H9 (cell line): ENCODE measurements at regions not wholly inside any gene's neighbourhood (a gene's known extent, or its start where the extent isn't known, plus 50 kb on each side); places are given as distances from the start of the nearest gene placed in this dataset.

ENCODE experiments used
- DNase-seq: peaks from one replicate; pipeline ENCODE4 v3.0.0-alpha.2; 2017
- H2AFZ ChIP-seq: one replicate; pipeline ENCODE4 v1.6.1; 2013; ENCODE audit warnings: mild to moderate bottlenecking, low read length, control low read depth, moderate library complexity
- H2AK5ac ChIP-seq: 2 replicates; pipeline ENCODE4 v1.6.1; 2013; ENCODE audit warnings: low read length, control low read depth, mixed read lengths; ENCODE audit not compliant: insufficient read length
- H2BK120ac ChIP-seq: one replicate; pipeline ENCODE4 v1.6.1; 2013; ENCODE audit warnings: low read depth, mild to moderate bottlenecking, low read length, control low read depth, inconsistent platforms; ENCODE audit not compliant: poor library complexity, severe bottlenecking
- H2BK12ac ChIP-seq: 2 replicates; pipeline ENCODE4 v1.6.1; 2013; ENCODE audit warnings: low read length, control low read depth, mixed read lengths, low read depth; ENCODE audit not compliant: insufficient read length
- H2BK15ac ChIP-seq: 2 replicates; pipeline ENCODE4 v1.6.1; 2013; ENCODE audit warnings: low read depth, low read length, control low read depth
- H2BK20ac ChIP-seq: one replicate; pipeline ENCODE4 v1.6.1; 2013; ENCODE audit warnings: low read depth, mild to moderate bottlenecking, low read length, control low read depth, inconsistent platforms; ENCODE audit not compliant: poor library complexity, severe bottlenecking
- H2BK5ac ChIP-seq: 2 replicates; pipeline ENCODE4 v1.6.1; 2013; ENCODE audit warnings: low read length, control low read depth, mixed read lengths; ENCODE audit not compliant: insufficient read length
- H3K14ac ChIP-seq: 2 replicates; pipeline ENCODE4 v1.6.1; 2013; ENCODE audit warnings: low read length, control low read depth; ENCODE audit not compliant: insufficient read depth
- H3K18ac ChIP-seq: 2 replicates; pipeline ENCODE4 v1.6.1; 2013; ENCODE audit warnings: low read depth, mild to moderate bottlenecking, mixed read lengths, low read length, control low read depth; ENCODE audit not compliant: insufficient read length
- H3K23ac ChIP-seq: 2 replicates; pipeline ENCODE4 v1.6.1; 2013; ENCODE audit warnings: low read length, control low read depth, mixed read lengths, low read depth; ENCODE audit not compliant: insufficient read length
- H3K23me2 ChIP-seq: 2 replicates; pipeline ENCODE4 v1.6.1; 2013; ENCODE audit warnings: low read depth, mild to moderate bottlenecking, mixed read lengths, low read length, control low read depth; ENCODE audit not compliant: insufficient read length, poor library complexity, severe bottlenecking
- H3K27ac ChIP-seq: 2 replicates; pipeline ENCODE4 v1.5.1; 2013; ENCODE audit warnings: low read length, control low read depth, mixed read lengths, low read depth; ENCODE audit not compliant: insufficient read length
- H3K27me3 ChIP-seq: 2 replicates; pipeline ENCODE4 v1.6.1; 2013; ENCODE audit warnings: low read length, control low read depth, inconsistent platforms; ENCODE audit not compliant: insufficient read depth
- H3K4ac ChIP-seq: 2 replicates; pipeline ENCODE4 v1.6.1; 2013; ENCODE audit warnings: low read depth, mild to moderate bottlenecking, control low read depth, inconsistent platforms, low read length, moderate library complexity
- H3K4me1 ChIP-seq: 2 replicates; pipeline ENCODE4 v1.6.1; 2013; ENCODE audit warnings: low read length, control low read depth, inconsistent platforms; ENCODE audit not compliant: insufficient read depth
- H3K4me2 ChIP-seq: 2 replicates; pipeline ENCODE4 v1.6.1; 2013; ENCODE audit warnings: low read length, control low read depth, mixed read lengths; ENCODE audit not compliant: insufficient read length, insufficient read depth
- H3K56ac ChIP-seq: 2 replicates; pipeline ENCODE4 v1.6.1; 2013; ENCODE audit warnings: low read depth, mild to moderate bottlenecking, mixed read lengths, low read length, control low read depth; ENCODE audit not compliant: insufficient read length
- H3K79me1 ChIP-seq: 2 replicates; pipeline ENCODE4 v1.6.1; 2013; ENCODE audit warnings: low read depth, mild to moderate bottlenecking, moderate library complexity, low read length, control low read depth, inconsistent platforms; ENCODE audit not compliant: insufficient read depth, poor library complexity, severe bottlenecking
- H3K79me2 ChIP-seq: 2 replicates; pipeline ENCODE4 v1.6.1; 2013; ENCODE audit warnings: low read length, control low read depth, inconsistent platforms; ENCODE audit not compliant: insufficient read depth
- H3K9ac ChIP-seq: 2 replicates; pipeline ENCODE4 v1.6.1; 2013; ENCODE audit warnings: low read length, control low read depth, mixed read lengths; ENCODE audit not compliant: insufficient read length; ENCODE audit errors: extremely low read depth
- H3K9me3 ChIP-seq: one replicate; pipeline ENCODE4 v1.6.1; 2013; ENCODE audit warnings: low read depth, low read length, inconsistent platforms; ENCODE audit not compliant: control insufficient read depth
- H3T11ph ChIP-seq: one replicate; pipeline ENCODE4 v1.6.1; 2013; ENCODE audit warnings: mild to moderate bottlenecking, low read length, control low read depth, inconsistent platforms
- H4K20me1 ChIP-seq: one replicate; pipeline ENCODE4 v1.6.1; 2013; ENCODE audit not compliant: control insufficient read depth, insufficient read length, insufficient read depth
- H4K5ac ChIP-seq: 2 replicates; pipeline ENCODE4 v1.6.1; 2013; ENCODE audit warnings: low read depth, mild to moderate bottlenecking, mixed read lengths, low read length, control low read depth; ENCODE audit not compliant: insufficient read length
- H4K8ac ChIP-seq: replicated peaks from 2 replicates; pipeline ENCODE4 v1.6.1; 2013; ENCODE audit warnings: low read length, control low read depth, mixed read lengths, low read depth; ENCODE audit not compliant: insufficient read length
- H4K91ac ChIP-seq: 2 replicates; pipeline ENCODE4 v1.6.1; 2013; ENCODE audit warnings: low read depth, mild to moderate bottlenecking, moderate library complexity, mixed read lengths, low read length, control low read depth; ENCODE audit not compliant: insufficient read length
- H3K27ac Mint-ChIP-seq, 3 experiments: 2 replicates in 2 of 3; 3 replicates in 1 of 3; pipeline ENCODE4 v1.8.0; 2020 to 2021; ENCODE audit warnings: mixed read lengths in 3 of 3, mild to moderate bottlenecking in 1 of 3, moderate library complexity in 1 of 3
- H3K27me3 Mint-ChIP-seq: 2 replicates; pipeline ENCODE4 v1.8.0; 2021; ENCODE audit warnings: low read depth, mild to moderate bottlenecking, moderate library complexity, mixed read lengths
- H3K36me3 Mint-ChIP-seq, 3 experiments: 2 replicates in 2 of 3; 3 replicates in 1 of 3; pipeline ENCODE4 v1.8.0; 2020 to 2021; ENCODE audit warnings: low read depth in 3 of 3, mixed read lengths in 3 of 3; ENCODE audit not compliant: insufficient read depth in 1 of 3
- H3K4me1 Mint-ChIP-seq, 2 experiments: 2 replicates each; pipeline ENCODE4 v1.8.0; 2020; ENCODE audit warnings: mixed read lengths in 2 of 2
- H3K4me3 Mint-ChIP-seq, 2 experiments: 2 replicates in 1 of 2; 3 replicates in 1 of 2; pipeline ENCODE4 v1.8.0; 2020 to 2021; ENCODE audit warnings: mild to moderate bottlenecking in 2 of 2, mixed read lengths in 2 of 2, moderate library complexity in 1 of 2
- H3K9me3 Mint-ChIP-seq, 2 experiments: 2 replicates in 1 of 2; 3 replicates in 1 of 2; pipeline ENCODE4 v1.8.0; 2020; ENCODE audit warnings: mild to moderate bottlenecking in 2 of 2, mixed read lengths in 2 of 2, moderate library complexity in 1 of 2
- CTCF ChIP-seq: fragments of 200-600 bp; sonication (generic); conservative IDR thresholded peaks from 3 replicates; pipeline ENCODE4 v1.8.0; 2021; ENCODE audit warnings: antibody characterized with exemption, mild to moderate bottlenecking
- WGBS: extraction: QIAGEN DNeasy Blood & Tissue Kit; methylation state at CpG from one replicate; pipeline ENCODE4 v1.1.7; 2013; ENCODE audit warnings: missing lambda C conversion rate, low lambda C conversion rate, mixed read lengths; ENCODE audit not compliant: insufficient read length; ENCODE audit errors: extremely low coverage; 5-methylcytosine and 5-hydroxymethylcytosine counted together

- Histone ChIP-seq H4K20me1 (no peaks in the 10 kb centered on the region), H3T11ph (no peak overlapping the region), H4K5ac (no peak overlapping the region), H3K79me1 (no peaks in the 10 kb centered on the region), H4K91ac (no peak overlapping the region), H3K27me3 (no peaks in the 10 kb centered on the region), H2BK20ac (no peak overlapping the region), H3K23me2 (no peaks in the 10 kb centered on the region), H3K4me1 (no peaks in the 10 kb centered on the region), H2BK120ac (no peak overlapping the region), H3K4me2 (no peak overlapping the region), H3K79me2 (no peaks in the 10 kb centered on the region), H3K9ac (no peak overlapping the region), H2BK15ac (no peak overlapping the region), H2BK12ac (no peak overlapping the region), H2BK5ac (no peak overlapping the region), H2AK5ac (no peak overlapping the region), H3K56ac (no peak overlapping the region), H3K4ac (no peak overlapping the region), H2AFZ (no peak overlapping the region), H3K18ac (no peak overlapping the region), H3K27ac (no peak overlapping the region), H3K14ac (no peak overlapping the region), H4K8ac (no peak overlapping the region), H3K23ac (no peak overlapping the region), H3K9me3 (no peaks in the 10 kb centered on the region)
- WGBS = no CpG with 5 or more reads among the region's 6 CpGs
- H3K36me3 Mint-ChIP-seq = no peaks in the 10 kb centered on the region
- H3K9me3 Mint-ChIP-seq = no peaks in the 10 kb centered on the region; a peak in 1 of 5 replicates
- no peaks in the 10 kb centered on the region; a peak in 1 of 4 replicates for H3K4me1 Mint-ChIP-seq
- DNase-seq = no peak
- no peak for TF ChIP-seq CTCF
- no peak overlapping the region for H3K27ac Mint-ChIP-seq
- H3K4me3 Mint-ChIP-seq = no peak overlapping the region
- peaks cover 9% of the 10 kb centered on the region for H3K27me3 Mint-ChIP-seq
Measured at GRCh38 chr15:96553931-96554330, 223.4 kb downstream of the NR2F2 start.
